Smooth muscle cell (in vitro differentiated cells): ENCODE measurements at regions not wholly inside any gene's neighbourhood (a gene's known extent, or its start where the extent isn't known, plus 50 kb on each side); places are given as distances from the start of the nearest gene placed in this dataset.
A peak's percentile ranks its signal among the peaks of the same experiment; 100 is the strongest.

ENCODE experiments used
- DNase-seq: peaks from one replicate; lab custom pipeline; 2025; ENCODE audit not compliant: unreplicated experiment; lab: John Stamatoyannopoulos, UW
- H2AFZ ChIP-seq: fragments of 200-600 bp; sonication (generic); 2 replicates; pipeline ENCODE4 v1.6.0; 2016; ENCODE audit warnings: antibody characterized with exemption, low read depth, mild to moderate bottlenecking
- H3F3A ChIP-seq: fragments of 200-600 bp; sonication (generic); 2 replicates; pipeline ENCODE4 v1.6.0; 2017; ENCODE audit warnings: antibody characterized with exemption, low read depth
- H3K27ac ChIP-seq: fragments of 200-600 bp; sonication (generic); 2 replicates; pipeline ENCODE4 v1.5.1; 2016; ENCODE audit warnings: low read depth, mild to moderate bottlenecking
- H3K27me3 ChIP-seq: fragments of 200-600 bp; sonication (generic); 2 replicates; pipeline ENCODE4 v1.6.1; 2016; ENCODE audit warnings: low read depth, mild to moderate bottlenecking
- H3K36me3 ChIP-seq: fragments of 200-600 bp; sonication (generic); 2 replicates; pipeline ENCODE4 v1.5.1; 2016; ENCODE audit warnings: low read depth
- H3K4me1 ChIP-seq: fragments of 200-600 bp; sonication (generic); 2 replicates; pipeline ENCODE4 v1.5.1; 2016; ENCODE audit warnings: low read depth
- H3K4me2 ChIP-seq: fragments of 200-600 bp; sonication (generic); 2 replicates; pipeline ENCODE4 v1.6.0; 2016; ENCODE audit warnings: mild to moderate bottlenecking
- H3K4me3 ChIP-seq: fragments of 200-600 bp; sonication (generic); 2 replicates; pipeline ENCODE4 v1.5.1; 2016; ENCODE audit warnings: mild to moderate bottlenecking
- H3K79me2 ChIP-seq: fragments of 200-600 bp; sonication (generic); 2 replicates; pipeline ENCODE4 v1.6.0; 2016; ENCODE audit warnings: low read depth, mild to moderate bottlenecking
- H3K9ac ChIP-seq: fragments of 200-600 bp; sonication (generic); 2 replicates; pipeline ENCODE4 v1.6.0; 2016; ENCODE audit warnings: low read depth
- H3K9me3 ChIP-seq: fragments of 200-600 bp; sonication (generic); replicated peaks from 2 replicates; pipeline ENCODE4 v1.5.1; 2016; ENCODE audit warnings: low read depth
- H4K20me1 ChIP-seq: fragments of 200-600 bp; sonication (generic); 2 replicates; pipeline ENCODE4 v1.6.0; 2016; ENCODE audit warnings: low read depth
- CTCF ChIP-seq: fragments of 200-600 bp; sonication (generic); IDR thresholded peaks from 2 replicates; pipeline ENCODE4 v1.5.1; 2017; ENCODE audit warnings: borderline replicate concordance, mild to moderate bottlenecking, antibody characterized with exemption; ENCODE audit not compliant: insufficient read depth, poor library complexity, severe bottlenecking
- WGBS: methylation state at CpG from one replicate; pipeline ENCODE4 v1.1.7; 2016; ENCODE audit warnings: low lambda C conversion rate; 5-methylcytosine and 5-hydroxymethylcytosine counted together

GRCh38 chr5:21058289-21058688, 1070.3 kb upstream of the CDH18 start:
- H4K20me1 ChIP-seq, result no peaks in the 10 kb centered on the region
- H3K4me2 ChIP-seq, result no peak overlapping the region
- 89% methylated on average over 5 of the region's 5 CpGs for WGBS
- H3K9me3 ChIP-seq, result no peaks in the 10 kb centered on the region
- H3K27me3 ChIP-seq, result no peaks in the 10 kb centered on the region
- no peak for TF ChIP-seq CTCF
- H3F3A ChIP-seq, result no peaks in the 10 kb centered on the region
- no peaks in the 10 kb centered on the region for H3K79me2 ChIP-seq
- no peak for DNase-seq
- H3K36me3 ChIP-seq, result no peaks in the 10 kb centered on the region
- H3K9ac ChIP-seq, result no peak overlapping the region
- no peak overlapping the region for H3K4me3 ChIP-seq
- no peak overlapping the region for H2AFZ ChIP-seq
- no peaks in the 10 kb centered on the region for H3K4me1 ChIP-seq
- no peak overlapping the region for H3K27ac ChIP-seq

GRCh38 chr5:21051945-21052344, 1063.9 kb upstream of the CDH18 start:
- H3K4me1 ChIP-seq, result no peaks in the 10 kb centered on the region
- H3K4me3 ChIP-seq, result no peak overlapping the region
- H3K4me2 ChIP-seq, result no peak overlapping the region
- 92% methylated on average over 1 of the region's 1 CpG for WGBS
- no peaks in the 10 kb centered on the region for H3F3A ChIP-seq
- H3K79me2 ChIP-seq, result no peaks in the 10 kb centered on the region
- no peak for TF ChIP-seq CTCF
- H4K20me1 ChIP-seq, result no peaks in the 10 kb centered on the region
- H3K9me3 ChIP-seq, result no peaks in the 10 kb centered on the region
- H3K9ac ChIP-seq, result no peak overlapping the region
- no peak overlapping the region for H2AFZ ChIP-seq
- H3K36me3 ChIP-seq, result no peaks in the 10 kb centered on the region
- no peak for DNase-seq
- H3K27ac ChIP-seq, result no peak overlapping the region
- no peaks in the 10 kb centered on the region for H3K27me3 ChIP-seq

GRCh38 chr5:21049901-21050300, 1061.9 kb upstream of the CDH18 start:
- H3K4me2 ChIP-seq, result no peak overlapping the region
- no peak overlapping the region for H3K4me3 ChIP-seq
- H2AFZ ChIP-seq, result no peak overlapping the region
- H3K9me3 ChIP-seq, result no peaks in the 10 kb centered on the region
- 78% methylated on average over 2 of the region's 2 CpGs for WGBS
- H3K27ac ChIP-seq, result no peak overlapping the region
- no peak for TF ChIP-seq CTCF
- no peaks in the 10 kb centered on the region for H3F3A ChIP-seq
- H3K9ac ChIP-seq, result no peak overlapping the region
- no peak for DNase-seq
- H4K20me1 ChIP-seq, result no peaks in the 10 kb centered on the region
- no peaks in the 10 kb centered on the region for H3K4me1 ChIP-seq
- no peaks in the 10 kb centered on the region for H3K27me3 ChIP-seq
- no peaks in the 10 kb centered on the region for H3K36me3 ChIP-seq
- H3K79me2 ChIP-seq, result no peaks in the 10 kb centered on the region

- WGBS, result 68% methylated on average over 4 of the region's 4 CpGs
- DNase-seq, result no peak
Observed at GRCh38 chr5:21030981-21031380, 1043.0 kb upstream of the CDH18 start.

More at GRCh38 chr5:21030981-21031380, 1043.0 kb upstream of the CDH18 start:
- peak overlapping the region; percentile 28 for H2AFZ ChIP-seq
- TF ChIP-seq CTCF, result no peak
- H4K20me1 ChIP-seq, result no peaks in the 10 kb centered on the region
- H3K4me3 ChIP-seq, result no peak overlapping the region
- H3K4me2 ChIP-seq, result no peak overlapping the region
- no peaks in the 10 kb centered on the region for H3F3A ChIP-seq
- H3K27me3 ChIP-seq, result no peaks in the 10 kb centered on the region
- no peaks in the 10 kb centered on the region for H3K36me3 ChIP-seq
- H3K4me1 ChIP-seq, result no peaks in the 10 kb centered on the region
- no peak overlapping the region for H3K9ac ChIP-seq
- H3K9me3 ChIP-seq, result no peaks in the 10 kb centered on the region
- H3K79me2 ChIP-seq, result no peaks in the 10 kb centered on the region
- no peak overlapping the region for H3K27ac ChIP-seq
